Keratinocyte (primary cell): ENCODE measurements at regions not wholly inside any gene's neighbourhood (a gene's known extent, or its start where the extent isn't known, plus 50 kb on each side); places are given as distances from the start of the nearest gene placed in this dataset.

ENCODE experiments used
- DNase-seq: peaks from one replicate; pipeline ENCODE4 v3.0.0-alpha.2; 2011; ENCODE audit warnings: low read depth, missing footprints, low spot score
- FAIRE-seq: peaks from 2 replicates; lab custom pipeline; 2011; peaks lifted over from hg19 to GRCh38; lab: Jason Lieb, UNC
- H2AFZ ChIP-seq: 2 replicates; pipeline ENCODE4 v1.6.0; 2012; ENCODE audit warnings: low read length, control low read depth, inconsistent platforms; ENCODE audit not compliant: control insufficient read depth
- H3K27ac ChIP-seq: 2 replicates; pipeline ENCODE4 v1.5.1; 2011; ENCODE audit warnings: low read length; ENCODE audit not compliant: control insufficient read depth, insufficient read depth
- H3K27me3 ChIP-seq: 3 replicates; pipeline ENCODE4 v1.6.0; 2011; ENCODE audit warnings: low read length; ENCODE audit not compliant: control insufficient read depth, insufficient read depth; ENCODE audit errors: extremely low read depth
- H3K36me3 ChIP-seq, 2 experiments: 2 replicates in 1 of 2; 3 replicates in 1 of 2; pipeline ENCODE4 v1.5.1; 2011; ENCODE audit warnings: low read length in 2 of 2, mild to moderate bottlenecking in 1 of 2; ENCODE audit not compliant: control insufficient read depth in 2 of 2, insufficient read depth in 2 of 2; ENCODE audit errors: extremely low read depth in 1 of 2
- H3K4me1 ChIP-seq: 3 replicates; pipeline ENCODE4 v1.5.1; 2011; ENCODE audit warnings: low read length; ENCODE audit not compliant: control insufficient read depth, insufficient read depth; ENCODE audit errors: extremely low read depth
- H3K4me2 ChIP-seq: 3 replicates; pipeline ENCODE4 v1.6.0; 2011; ENCODE audit warnings: low read depth, low read length; ENCODE audit not compliant: control insufficient read depth, insufficient read depth; ENCODE audit errors: extremely low read depth
- H3K4me3 ChIP-seq, 3 experiments: fragments of 200-600 bp in 1 of 3; sonication (generic) in 1 of 3; 2 replicates in 2 of 3; 3 replicates in 1 of 3; pipeline ENCODE4 v1.5.1; 2011 to 2016; ENCODE audit warnings: low read length in 3 of 3, mild to moderate bottlenecking in 3 of 3, control low read depth in 2 of 3, inconsistent platforms in 1 of 3, low read depth in 1 of 3, mixed read lengths in 1 of 3, mixed run types in 1 of 3, moderate library complexity in 1 of 3; ENCODE audit not compliant: control insufficient read depth in 2 of 3, insufficient read depth in 2 of 3; ENCODE audit errors: extremely low read depth in 1 of 3
- H3K79me2 ChIP-seq: 2 replicates; pipeline ENCODE4 v1.6.0; 2012; ENCODE audit warnings: low read length; ENCODE audit not compliant: control insufficient read depth, insufficient read depth
- H3K9ac ChIP-seq: 3 replicates; pipeline ENCODE4 v1.6.0; 2011; ENCODE audit warnings: low read length; ENCODE audit not compliant: control insufficient read depth, insufficient read depth; ENCODE audit errors: extremely low read depth
- H3K9me1 ChIP-seq: 3 replicates; pipeline ENCODE4 v1.6.0; 2011; ENCODE audit warnings: low read length; ENCODE audit not compliant: control insufficient read depth, insufficient read depth; ENCODE audit errors: extremely low read depth
- H3K9me3 ChIP-seq: 2 replicates; pipeline ENCODE4 v1.5.1; 2012; ENCODE audit warnings: low read depth, low read length; ENCODE audit not compliant: control insufficient read depth
- H4K20me1 ChIP-seq: 3 replicates; pipeline ENCODE4 v1.6.0; 2011; ENCODE audit warnings: low read length; ENCODE audit not compliant: control insufficient read depth, insufficient read depth; ENCODE audit errors: extremely low read depth
- CTCF ChIP-seq, 3 experiments: IDR thresholded peaks in 1 of 3; conservative IDR thresholded peaks in 1 of 3; optimal IDR thresholded peaks in 1 of 3; 2 replicates in 2 of 3; 3 replicates in 1 of 3; pipeline versions ENCODE3 to v1.5.1; 2011; ENCODE audit warnings: low read length in 3 of 3, mild to moderate bottlenecking in 3 of 3, moderate library complexity in 2 of 3, control low read depth in 1 of 3, inconsistent platforms in 1 of 3; ENCODE audit not compliant: insufficient read depth in 2 of 3; ENCODE audit errors: extremely low read depth in 1 of 3
- EZH2 ChIP-seq: IDR thresholded peaks from one replicate; pipeline ENCODE4 v1.6.1; 2012; ENCODE audit warnings: inconsistent platforms, mild to moderate bottlenecking, low read length, moderate library complexity
- dilution Hi-C: fragments of 300-500 bp; cut with MboI; formaldehyde crosslinking; loops from one replicate; pipeline ENCODE4 v1.7.0; 2020; ENCODE audit warnings: low sequenced_read_pairs; ENCODE audit not compliant: extremely low pct_ligation_motif_present

DNA sequence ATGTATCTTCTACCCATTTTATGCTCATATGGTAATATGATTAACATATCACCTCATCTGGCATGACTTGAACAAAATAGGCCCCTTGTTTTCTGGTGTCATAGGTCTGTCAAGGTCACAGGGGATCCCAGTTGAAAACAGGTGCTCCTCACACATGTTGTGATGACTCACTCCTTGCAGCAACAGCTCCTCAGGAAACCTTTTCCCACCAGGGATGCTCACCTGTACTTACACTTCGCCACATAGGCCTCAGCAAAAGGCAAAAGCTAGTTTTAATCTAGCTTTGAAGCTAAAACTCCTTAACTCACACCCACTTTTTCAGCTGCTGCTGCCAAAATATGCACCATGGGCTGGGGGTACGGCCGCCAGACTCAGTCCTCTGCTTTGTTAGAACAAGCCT, 110.0 kb upstream of the SOX21 start:
- Histone ChIP-seq H3K79me2 (no peaks in the 10 kb centered on the region), H3K4me1 (no peaks in the 10 kb centered on the region), H4K20me1 (no peaks in the 10 kb centered on the region), H3K9me1 (no peaks in the 10 kb centered on the region), H2AFZ (no peak overlapping the region), H3K4me2 (no peak overlapping the region), H3K4me3 (no peak overlapping the region), H3K27ac (no peak overlapping the region), H3K27me3 (no peaks in the 10 kb centered on the region), H3K36me3 (no peaks in the 10 kb centered on the region), H3K9ac (no peak overlapping the region), H3K9me3 (no peaks in the 10 kb centered on the region)
- dilution Hi-C loops: no loop called here
- DNase-seq (no peak), FAIRE-seq (no peak)
- TF ChIP-seq EZH2 (no peak), CTCF (optimal IDR thresholded peaks at IDR 0.05 in 1 of 3, IDR thresholded peaks at IDR 0.05 in 1 of 3, conservative IDR thresholded peaks at IDR 0.05 in 1 of 3; ENCODE audit: extremely low read depth in 1 of 3, insufficient read depth in 2 of 3, low read length in 3 of 3) (no peak)

- no peaks in the 10 kb centered on the region for H4K20me1 ChIP-seq
- TF ChIP-seq CTCF (optimal IDR thresholded peaks at IDR 0.05 in 1 of 3, IDR thresholded peaks at IDR 0.05 in 1 of 3, conservative IDR thresholded peaks at IDR 0.05 in 1 of 3; ENCODE audit: extremely low read depth in 1 of 3, insufficient read depth in 2 of 3, low read length in 3 of 3) (no peak), EZH2 (no peak)
- no peaks in the 10 kb centered on the region for H3K36me3 ChIP-seq
- no peaks in the 10 kb centered on the region for H3K9me1 ChIP-seq
- no peak for FAIRE-seq
- H3K9ac ChIP-seq: no peak overlapping the region
- no peak for DNase-seq
- dilution Hi-C loops: no loop called here
- no peaks in the 10 kb centered on the region for H3K79me2 ChIP-seq
- no peaks in the 10 kb centered on the region for H3K27me3 ChIP-seq
- no peaks in the 10 kb centered on the region for H3K4me1 ChIP-seq
- H3K4me3 ChIP-seq: no peak overlapping the region
- H3K4me2 ChIP-seq: no peak overlapping the region
- H3K9me3 ChIP-seq: no peaks in the 10 kb centered on the region
- no peak overlapping the region for H3K27ac ChIP-seq
- no peak overlapping the region for H2AFZ ChIP-seq
Measured at GRCh38 chr13:94816256-94816655, 103.9 kb upstream of the SOX21 start.
